ENCODE measurements at regions not wholly inside any gene's neighbourhood (a gene's known extent, or its start where the extent isn't known, plus 50 kb on each side); places are given as distances from the start of the nearest gene placed in this dataset.
"Not testable (repeated sequence)": the region's sequence is repeated elsewhere in the genome, so short reads cannot be mapped to it uniquely, and the experiment has no call there.

- intact Hi-C loops (cut with DNase I), result no loop called here
Measured at GRCh38 chr5:92942762-92943161, 638.3 kb downstream of the NR2F1-AS1 start.

GRCh38 chr5:92941806-92942205, 639.2 kb downstream of the NR2F1-AS1 start:
- TF ChIP-seq POLR2A (IDR thresholded peaks at IDR 0.05), result no peak
- TF ChIP-seq CTCF (IDR thresholded peaks at IDR 0.05), result no peak
- DNase-seq (no peak), ATAC-seq (no peak)
- Histone ChIP-seq H3K9me3 (no peaks in the 10 kb centered on the region), H3K36me3 (no peaks in the 10 kb centered on the region), H3K4me3 (no peak overlapping the region), H3K27me3 (no peaks in the 10 kb centered on the region), H3K27ac (no peak overlapping the region), H3K4me1 (peaks cover 0 to 13% (median 0%) of the 10 kb centered on the region in 12 donors)
- WGBS, 4 donors, result 90 to 96% (median 93%) methylated on average over 9 of the region's 9 CpGs
- intact Hi-C loops (cut with DNase I), result no loop called here

More at GRCh38 chr5:92942762-92943161, 638.3 kb downstream of the NR2F1-AS1 start:
- Histone ChIP-seq H3K4me1 (peaks cover 0 to 13% (median 0%) of the 10 kb centered on the region in 12 donors), H3K9me3 (peaks cover 0 to 4% (median 0%) of the 10 kb centered on the region in 12 donors), H3K4me3 (no peak overlapping the region), H3K27ac (no peak overlapping the region), H3K27me3 (no peaks in the 10 kb centered on the region), H3K36me3 (no peaks in the 10 kb centered on the region)
- DNase-seq (no peak), ATAC-seq (no peak)
- no peak for TF ChIP-seq CTCF (IDR thresholded peaks at IDR 0.05)
- no peak for TF ChIP-seq POLR2A (IDR thresholded peaks at IDR 0.05)

GRCh38 chr5:92939428-92939827, 641.6 kb downstream of the NR2F1-AS1 start:
- Histone ChIP-seq H3K27ac (no peak overlapping the region), H3K4me1 (peaks cover 0 to 7% (median 0%) of the 10 kb centered on the region in 12 donors), H3K4me3 (peak overlapping the region in 1 of 12 donors; percentile 5), H3K36me3 (no peaks in the 10 kb centered on the region), H3K27me3 (no peaks in the 10 kb centered on the region), H3K9me3 (no peaks in the 10 kb centered on the region)
- DNase-seq (no peak), ATAC-seq (no peak)
- no peak for TF ChIP-seq POLR2A (IDR thresholded peaks at IDR 0.05)
- intact Hi-C loops (cut with DNase I), result no loop called here
- 4 to 11% (median 5%) methylated on average over 4 of the region's 4 CpGs for WGBS, 4 donors

GRCh38 chr5:92937396-92937795, 643.6 kb downstream of the NR2F1-AS1 start:
- H3K4me1 ChIP-seq; ATAC-seq; H3K36me3 ChIP-seq; H3K27ac ChIP-seq; DNase-seq; H3K9me3 ChIP-seq; H3K27me3 ChIP-seq; H3K4me3 ChIP-seq; intact Hi-C loops (cut with DNase I): not testable (repeated sequence)
- 64 to 77% (median 72%) methylated on average over 2 of the region's 2 CpGs for WGBS, 4 donors

- H3K9me3 ChIP-seq, result no peaks in the 10 kb centered on the region
- intact Hi-C loops (cut with DNase I), result no loop called here
- no peak overlapping the region for H3K4me3 ChIP-seq
- no peaks in the 10 kb centered on the region for H3K4me1 ChIP-seq
- no peaks in the 10 kb centered on the region for H3K27me3 ChIP-seq
- TF ChIP-seq POLR2A (IDR thresholded peaks at IDR 0.05) (no peak), CTCF (IDR thresholded peaks at IDR 0.05) (no peak)
- 82 to 86% (median 85%) methylated on average over 3 of the region's 3 CpGs for WGBS, 4 donors
- no peaks in the 10 kb centered on the region for H3K36me3 ChIP-seq
- no peak for DNase-seq
- H3K27ac ChIP-seq, result no peak overlapping the region
- no peak for ATAC-seq
Measured at GRCh38 chr5:92930057-92930456, 651.0 kb downstream of the NR2F1-AS1 start.

All from heart left ventricle (tissue), 16 donors.